ENCODE measurements at regions not wholly inside any gene's neighbourhood (a gene's known extent, or its start where the extent isn't known, plus 50 kb on each side); places are given as distances from the start of the nearest gene placed in this dataset.

- Histone ChIP-seq H3K4me1 (no peaks in the 10 kb centered on the region), H3K4me3 (no peak overlapping the region), H3K27me3 (no peaks in the 10 kb centered on the region), H3K9me3 (no peaks in the 10 kb centered on the region), H3K36me3 (ENCODE audit: low read depth, missing control alignments) (no peaks in the 10 kb centered on the region), H3K27ac (no peak overlapping the region)
- WGBS, 2 donors, result 79 to 82% methylated on average over 3 of the region's 3 CpGs
- intact Hi-C loops (cut with DNase I; ENCODE audit: low total_unique reads), result no loop called here
- TF ChIP-seq POLR2A (IDR thresholded peaks at IDR 0.05), result no peak
- no peak for TF ChIP-seq CTCF (IDR thresholded peaks at IDR 0.05)
- DNase-seq, result no peak
These were observed 190.3 kb downstream of the PAX3 start for GRCh38 chr2:222108497-222108896.

- Histone ChIP-seq H3K36me3 (ENCODE audit: low read depth, missing control alignments) (no peaks in the 10 kb centered on the region), H3K4me1 (no peaks in the 10 kb centered on the region), H3K9me3 (no peaks in the 10 kb centered on the region), H3K27ac (no peak overlapping the region), H3K27me3 (no peaks in the 10 kb centered on the region), H3K4me3 (no peak overlapping the region)
- 82 to 96% methylated on average over 1 of the region's 1 CpG for WGBS, 2 donors
- no peak for TF ChIP-seq CTCF (IDR thresholded peaks at IDR 0.05)
- no peak for TF ChIP-seq POLR2A (IDR thresholded peaks at IDR 0.05)
- intact Hi-C loops (cut with DNase I; ENCODE audit: low total_unique reads), result no loop called here
- no peak for DNase-seq
These were observed 193.8 kb downstream of the PAX3 start for GRCh38 chr2:222105046-222105445.

- TF ChIP-seq POLR2A (IDR thresholded peaks at IDR 0.05) (no peak), CTCF (IDR thresholded peaks at IDR 0.05) (no peak)
These were observed 196.0 kb downstream of the PAX3 start for GRCh38 chr2:222102575-222103349.

GRCh38 chr2:222100704-222101699 is 197.8 kb downstream of the PAX3 start:
- WGBS, 2 donors, result 69 to 89% methylated on average over 5 of the region's 5 CpGs
- Histone ChIP-seq H3K4me1 (no peaks in the 10 kb centered on the region), H3K27me3 (no peaks in the 10 kb centered on the region), H3K27ac (no peak overlapping the region), H3K4me3 (no peak overlapping the region), H3K9me3 (no peaks in the 10 kb centered on the region), H3K36me3 (ENCODE audit: low read depth, missing control alignments) (no peaks in the 10 kb centered on the region)
- TF ChIP-seq POLR2A (IDR thresholded peaks at IDR 0.05) (no peak), CTCF (IDR thresholded peaks at IDR 0.05) (no peak)
- intact Hi-C loops (cut with DNase I; ENCODE audit: low total_unique reads), result no loop called here
- no peak for DNase-seq

More at GRCh38 chr2:222102575-222103349, 196.0 kb downstream of the PAX3 start:
- Histone ChIP-seq H3K36me3 (ENCODE audit: low read depth, missing control alignments) (no peaks in the 10 kb centered on the region), H3K27ac (no peak overlapping the region), H3K4me3 (no peak overlapping the region), H3K27me3 (no peaks in the 10 kb centered on the region), H3K9me3 (no peaks in the 10 kb centered on the region), H3K4me1 (no peaks in the 10 kb centered on the region)
- intact Hi-C loops (cut with DNase I; ENCODE audit: low total_unique reads), result no loop called here
- WGBS, 2 donors, result 34 to 41% methylated on average over 4 of the region's 4 CpGs
- DNase-seq, result no peak
